Gastrocnemius medialis (tissue), 4 donors: ENCODE measurements at regions not wholly inside any gene's neighbourhood (a gene's known extent, or its start where the extent isn't known, plus 50 kb on each side); places are given as distances from the start of the nearest gene placed in this dataset.

ENCODE experiments used
- ATAC-seq, 2 donors: fragments of 150-250 bp; one replicate each; pipeline ENCODE4 v1.9.1; 2016
- DNase-seq, 2 donors: peaks; one replicate each; pipeline ENCODE4 v3.0.0-alpha.2; 2019
- H3K27ac ChIP-seq, 4 donors: fragments of 200-600 bp; sonication (generic); 1 replicate in 1 of 4; 2 replicates in 3 of 4; pipeline ENCODE4 v1.5.1; 2016 to 2018; ENCODE audit warnings: mild to moderate bottlenecking in 2 of 4, moderate library complexity in 1 of 4
- H3K27me3 ChIP-seq, 3 donors: fragments of 200-600 bp; sonication (generic) in 2 of 3; 1 replicate in 1 of 3; 2 replicates in 2 of 3; pipeline versions ENCODE4 v1.5.1 to v1.6.0; 2016 to 2019; ENCODE audit warnings: mild to moderate bottlenecking in 1 of 3, moderate library complexity in 1 of 3
- H3K36me3 ChIP-seq, 2 donors: fragments of 200-600 bp; sonication (generic) in 1 of 2; one replicate each; pipeline ENCODE4 v1.5.1; 2017 to 2018
- H3K4me1 ChIP-seq, 2 donors: fragments of 200-600 bp; sonication (generic) in 1 of 2; one replicate each; pipeline ENCODE4 v1.5.1; 2016 to 2017; ENCODE audit warnings: mild to moderate bottlenecking in 2 of 2
- H3K4me3 ChIP-seq, 4 donors: fragments of 200-600 bp; sonication (generic) in 3 of 4; 1 replicate in 1 of 4; 2 replicates in 3 of 4; pipeline ENCODE4 v1.5.1; 2016 to 2019; ENCODE audit warnings: mild to moderate bottlenecking in 2 of 4
- H3K9me3 ChIP-seq, 3 donors: fragments of 200-600 bp; sonication (generic) in 2 of 3; 1 replicate in 1 of 3; 2 replicates in 2 of 3; pipeline ENCODE4 v1.5.1; 2016 to 2019
- POLR2A ChIP-seq, 2 donors: fragments of 450-650 bp; IDR thresholded peaks; one replicate each; pipeline ENCODE4 v1.6.1; 2017; ENCODE audit warnings: antibody characterized with exemption in 2 of 2, mild to moderate bottlenecking in 2 of 2, moderate library complexity in 2 of 2
- in situ Hi-C, 4 donors: fragments of 200-750 bp; cut with MboI; loops; one replicate each; pipeline versions ENCODE4 v1.15.0 to v1.8.0; 2017; ENCODE audit warnings: low sequenced_read_pairs in 4 of 4
- intact Hi-C: fragments of 100-400 bp; cut with DNase I; formaldehyde crosslinking; loops from one replicate; pipeline ENCODE4 v1.15.1; 2023; ENCODE audit warnings: low total_unique reads
- TF ChIP-seq, protein P1 (sequence below), 5 experiments: fragments of 450-650 bp in 3 of 5; fragments of 200-600 bp in 2 of 5; sonication (generic) in 2 of 5; IDR thresholded peaks in 4 of 5; conservative IDR thresholded peaks in 1 of 5; 1 replicate in 4 of 5; 2 replicates in 1 of 5; pipeline ENCODE4 v1.5.1; 2016 to 2019; ENCODE audit warnings: antibody characterized with exemption in 5 of 5, mild to moderate bottlenecking in 3 of 5, moderate library complexity in 3 of 5

- Histone ChIP-seq H3K4me3 (no peak overlapping the region), H3K27ac (no peak overlapping the region), H3K9me3 (no peaks in the 10 kb centered on the region), H3K4me1 (no peaks in the 10 kb centered on the region), H3K27me3 (no peaks in the 10 kb centered on the region), H3K36me3 (no peaks in the 10 kb centered on the region)
- intact Hi-C loops, result no loop called here
- in situ Hi-C loops, result no loop called here
- TF ChIP-seq, protein P1, sequence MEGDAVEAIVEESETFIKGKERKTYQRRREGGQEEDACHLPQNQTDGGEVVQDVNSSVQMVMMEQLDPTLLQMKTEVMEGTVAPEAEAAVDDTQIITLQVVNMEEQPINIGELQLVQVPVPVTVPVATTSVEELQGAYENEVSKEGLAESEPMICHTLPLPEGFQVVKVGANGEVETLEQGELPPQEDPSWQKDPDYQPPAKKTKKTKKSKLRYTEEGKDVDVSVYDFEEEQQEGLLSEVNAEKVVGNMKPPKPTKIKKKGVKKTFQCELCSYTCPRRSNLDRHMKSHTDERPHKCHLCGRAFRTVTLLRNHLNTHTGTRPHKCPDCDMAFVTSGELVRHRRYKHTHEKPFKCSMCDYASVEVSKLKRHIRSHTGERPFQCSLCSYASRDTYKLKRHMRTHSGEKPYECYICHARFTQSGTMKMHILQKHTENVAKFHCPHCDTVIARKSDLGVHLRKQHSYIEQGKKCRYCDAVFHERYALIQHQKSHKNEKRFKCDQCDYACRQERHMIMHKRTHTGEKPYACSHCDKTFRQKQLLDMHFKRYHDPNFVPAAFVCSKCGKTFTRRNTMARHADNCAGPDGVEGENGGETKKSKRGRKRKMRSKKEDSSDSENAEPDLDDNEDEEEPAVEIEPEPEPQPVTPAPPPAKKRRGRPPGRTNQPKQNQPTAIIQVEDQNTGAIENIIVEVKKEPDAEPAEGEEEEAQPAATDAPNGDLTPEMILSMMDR (IDR thresholded peaks at IDR 0.05 in 4 of 5, conservative IDR thresholded peaks at IDR 0.05 in 1 of 5), result no peak
- TF ChIP-seq POLR2A (IDR thresholded peaks at IDR 0.05), result no peak
- no peak for ATAC-seq
- no peak for DNase-seq
These were observed 77.0 kb upstream of the ZNF507 start for GRCh38 chr19:32268381-32268780.

DNA sequence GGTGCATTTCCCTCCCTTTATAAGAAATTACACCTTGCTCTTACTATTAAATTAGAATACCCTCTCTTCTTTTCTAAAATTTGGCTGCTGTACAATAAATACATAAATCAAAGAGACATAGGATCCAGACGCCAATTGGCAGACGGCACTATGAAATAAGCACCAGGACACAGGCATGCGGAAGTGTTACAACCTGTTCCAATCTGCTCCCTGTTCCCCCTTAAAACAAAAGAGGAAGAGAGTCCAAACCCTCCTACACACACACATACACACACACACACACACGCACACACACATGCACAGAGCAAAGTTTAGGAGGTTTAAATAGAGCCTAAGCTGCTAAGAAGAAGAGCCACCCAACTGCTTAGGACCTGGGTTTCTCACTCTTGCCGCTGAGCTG is 75.6 kb upstream of the ZNF507 start:
- no peaks in the 10 kb centered on the region for H3K36me3 ChIP-seq
- H3K4me1 ChIP-seq, result no peaks in the 10 kb centered on the region
- in situ Hi-C loops (no loop called here), intact Hi-C loops (no loop called here)
- TF ChIP-seq, protein P1 (IDR thresholded peaks at IDR 0.05 in 4 of 5, conservative IDR thresholded peaks at IDR 0.05 in 1 of 5), result no peak
- TF ChIP-seq POLR2A (IDR thresholded peaks at IDR 0.05), result no peak
- H3K9me3 ChIP-seq, result no peaks in the 10 kb centered on the region
- H3K27ac ChIP-seq, result no peak overlapping the region
- no peak for ATAC-seq
- H3K4me3 ChIP-seq, result no peak overlapping the region
- no peaks in the 10 kb centered on the region for H3K27me3 ChIP-seq
- DNase-seq, result no peak

- Histone ChIP-seq H3K9me3 (no peaks in the 10 kb centered on the region), H3K4me3 (no peak overlapping the region), H3K4me1 (no peaks in the 10 kb centered on the region), H3K27me3 (no peaks in the 10 kb centered on the region), H3K27ac (no peak overlapping the region), H3K36me3 (no peaks in the 10 kb centered on the region)
- in situ Hi-C loops (no loop called here), intact Hi-C loops (no loop called here)
- no peak for DNase-seq
- TF ChIP-seq POLR2A (IDR thresholded peaks at IDR 0.05), result no peak
- TF ChIP-seq, protein P1 (IDR thresholded peaks at IDR 0.05 in 4 of 5, conservative IDR thresholded peaks at IDR 0.05 in 1 of 5), result no peak
- ATAC-seq, result no peak
These were observed 71.9 kb upstream of the ZNF507 start for GRCh38 chr19:32273483-32273882.

- ATAC-seq (no peak), DNase-seq (no peak)
- no peaks in the 10 kb centered on the region for H3K4me1 ChIP-seq
- no peak overlapping the region for H3K4me3 ChIP-seq
- H3K27ac ChIP-seq, result no peak overlapping the region
- H3K9me3 ChIP-seq, result no peaks in the 10 kb centered on the region
- intact Hi-C loops, result no loop called here
- no peaks in the 10 kb centered on the region for H3K36me3 ChIP-seq
- no peak for TF ChIP-seq POLR2A (IDR thresholded peaks at IDR 0.05)
- TF ChIP-seq, protein P1 (IDR thresholded peaks at IDR 0.05 in 4 of 5, conservative IDR thresholded peaks at IDR 0.05 in 1 of 5), result no peak
- H3K27me3 ChIP-seq, result no peaks in the 10 kb centered on the region
- in situ Hi-C loops, result no loop called here
These were observed 58.3 kb upstream of the ZNF507 start for GRCh38 chr19:32287086-32287485.

DNA sequence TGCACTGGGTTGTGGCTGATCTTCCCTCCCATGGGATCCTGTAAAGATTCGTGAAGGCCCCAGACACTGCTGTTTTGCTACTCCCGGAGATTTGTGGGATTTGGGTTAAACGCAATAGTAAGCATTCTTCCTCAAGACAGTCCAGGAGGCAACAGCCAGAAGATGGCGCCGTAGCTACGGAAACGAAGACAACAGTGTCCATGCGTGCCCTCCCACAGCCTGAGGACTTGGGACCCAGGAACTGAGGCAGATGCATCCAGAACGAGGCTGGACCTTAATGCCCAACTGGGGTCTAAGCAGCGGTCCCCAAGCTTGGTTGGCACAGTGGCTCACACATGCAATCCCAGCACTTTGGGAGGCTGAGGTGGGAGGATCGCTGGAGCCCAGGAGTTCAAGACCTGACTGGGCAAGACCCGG is 57.6 kb upstream of the ZNF507 start:
- TF ChIP-seq, protein P1 (IDR thresholded peaks at IDR 0.05 in 4 of 5, conservative IDR thresholded peaks at IDR 0.05 in 1 of 5), result peak in 4 of 5 experiments; percentile 13 to 41 (median 27)
- no peak for TF ChIP-seq POLR2A (IDR thresholded peaks at IDR 0.05)
- Histone ChIP-seq H3K4me3 (peak overlapping the region in 1 of 4 donors; percentile 28), H3K36me3 (no peaks in the 10 kb centered on the region), H3K27me3 (no peaks in the 10 kb centered on the region), H3K4me1 (no peaks in the 10 kb centered on the region), H3K27ac (no peak overlapping the region), H3K9me3 (no peaks in the 10 kb centered on the region)
- intact Hi-C loops, result no loop called here
- in situ Hi-C loops, result no loop called here
- ATAC-seq, result peak; percentile 58 to 61
- DNase-seq, result peak; percentile 18 to 50
